WERI-Rb-1 (cell line): ENCODE measurements at regions not wholly inside any gene's neighbourhood (a gene's known extent, or its start where the extent isn't known, plus 50 kb on each side); places are given as distances from the start of the nearest gene placed in this dataset.

Source experiments
- DNase-seq: peaks from one replicate; pipeline ENCODE4 v3.0.0-alpha.2; 2020
- H3K27ac ChIP-seq: fragments of 250-450 bp; sonication (Bioruptor Pico); 2 replicates; pipeline ENCODE4 v1.5.1; 2020; ENCODE audit warnings: mild to moderate bottlenecking, moderate library complexity
- H3K27me3 ChIP-seq: fragments of 250-450 bp; sonication (Bioruptor Pico); 2 replicates; pipeline ENCODE4 v1.5.1; 2021; ENCODE audit warnings: mild to moderate bottlenecking, low read depth, moderate library complexity; ENCODE audit not compliant: insufficient read depth, severe bottlenecking
- H3K36me3 ChIP-seq: fragments of 250-450 bp; sonication (Bioruptor Pico); 2 replicates; pipeline ENCODE4 v1.5.1; 2020; ENCODE audit warnings: mild to moderate bottlenecking, moderate library complexity
- H3K4me3 ChIP-seq: 2 replicates; pipeline ENCODE4 v1.5.1; 2011; ENCODE audit warnings: low read depth, mild to moderate bottlenecking, control low read depth, low read length
- H3K9me3 ChIP-seq: fragments of 250-450 bp; sonication (Bioruptor Pico); 2 replicates; pipeline ENCODE4 v1.5.1; 2021; ENCODE audit warnings: mild to moderate bottlenecking, moderate library complexity; ENCODE audit not compliant: severe bottlenecking
- CTCF ChIP-seq: IDR thresholded peaks from 2 replicates; pipeline ENCODE4 v1.5.1; 2011; ENCODE audit warnings: low read depth, mild to moderate bottlenecking, control low read depth, inconsistent platforms, low read length

GRCh38 chr9:30519166-30519565 is 1865.3 kb upstream of the ACO1 start:
- TF ChIP-seq CTCF: no peak
- Histone ChIP-seq H3K27ac (no peak overlapping the region), H3K27me3 (no peaks in the 10 kb centered on the region), H3K4me3 (no peak overlapping the region), H3K9me3 (no peaks in the 10 kb centered on the region), H3K36me3 (no peaks in the 10 kb centered on the region)
- no peak for DNase-seq

GRCh38 chr9:30519756-30520155 is 1864.7 kb upstream of the ACO1 start:
- DNase-seq: no peak
- Histone ChIP-seq H3K27ac (no peak overlapping the region), H3K4me3 (no peak overlapping the region), H3K36me3 (no peaks in the 10 kb centered on the region), H3K9me3 (no peaks in the 10 kb centered on the region), H3K27me3 (no peaks in the 10 kb centered on the region)
- no peak for TF ChIP-seq CTCF

GRCh38 chr9:30522061-30522460 is 1862.4 kb upstream of the ACO1 start:
- no peaks in the 10 kb centered on the region for H3K27me3 ChIP-seq
- no peak for DNase-seq
- no peak overlapping the region for H3K27ac ChIP-seq
- H3K9me3 ChIP-seq: no peaks in the 10 kb centered on the region
- H3K4me3 ChIP-seq: no peak overlapping the region
- no peak for TF ChIP-seq CTCF
- H3K36me3 ChIP-seq: no peaks in the 10 kb centered on the region

- no peak for DNase-seq
- TF ChIP-seq CTCF: no peak
Observed at GRCh38 chr9:30522486-30522885, 1862.0 kb upstream of the ACO1 start.

GRCh38 chr9:30524311-30524710 is 1860.1 kb upstream of the ACO1 start:
- Histone ChIP-seq H3K9me3 (no peaks in the 10 kb centered on the region), H3K27ac (no peak overlapping the region), H3K27me3 (no peaks in the 10 kb centered on the region), H3K36me3 (no peaks in the 10 kb centered on the region), H3K4me3 (no peak overlapping the region)
- no peak for DNase-seq
- no peak for TF ChIP-seq CTCF

More at GRCh38 chr9:30522486-30522885, 1862.0 kb upstream of the ACO1 start:
- H3K36me3 ChIP-seq: no peaks in the 10 kb centered on the region
- H3K27ac ChIP-seq: no peak overlapping the region
- no peaks in the 10 kb centered on the region for H3K9me3 ChIP-seq
- H3K27me3 ChIP-seq: no peaks in the 10 kb centered on the region
- no peak overlapping the region for H3K4me3 ChIP-seq

GRCh38 chr9:30534455-30534854 is 1850.0 kb upstream of the ACO1 start:
- DNase-seq: no peak
- no peaks in the 10 kb centered on the region for H3K27me3 ChIP-seq
- TF ChIP-seq CTCF: no peak

More at GRCh38 chr9:30534455-30534854, 1850.0 kb upstream of the ACO1 start:
- no peak overlapping the region for H3K27ac ChIP-seq
- no peaks in the 10 kb centered on the region for H3K36me3 ChIP-seq
- H3K4me3 ChIP-seq: no peak overlapping the region
- peaks cover 3% of the 10 kb centered on the region for H3K9me3 ChIP-seq
